Central memory CD8-positive, alpha-beta T cell (primary cell): ENCODE measurements at regions not wholly inside any gene's neighbourhood (a gene's known extent, or its start where the extent isn't known, plus 50 kb on each side); places are given as distances from the start of the nearest gene placed in this dataset.

ENCODE experiments used
- ATAC-seq: fragments of 150-1000 bp; cut with Tn5 transposase; replicated peaks from 2 replicates; pipeline ENCODE4 v1.10.0; 2022; ENCODE audit warnings: mild to moderate bottlenecking, moderate FRiP score, moderate number of reproducible peaks; ENCODE audit not compliant: poor library complexity, severe bottlenecking; ENCODE audit errors: extremely low read depth
- DNase-seq, 2 donors: peaks; one replicate each; pipeline ENCODE4 v3.0.0; 2021; ENCODE audit warnings: low spot score in 2 of 2
- H3K27ac Mint-ChIP-seq: one replicate; pipeline ENCODE4 v1.8.0; 2022; ENCODE audit warnings: low read depth, mild to moderate bottlenecking, moderate library complexity, mixed read lengths
- H3K27me3 Mint-ChIP-seq: one replicate; pipeline ENCODE4 v1.8.0; 2022; ENCODE audit warnings: mixed read lengths
- H3K36me3 Mint-ChIP-seq: one replicate; pipeline ENCODE4 v1.8.0; 2022; ENCODE audit warnings: mild to moderate bottlenecking, moderate library complexity, mixed read lengths; ENCODE audit not compliant: insufficient read depth
- H3K4me1 Mint-ChIP-seq: one replicate; pipeline ENCODE4 v1.8.0; 2022; ENCODE audit warnings: mixed read lengths
- H3K4me3 Mint-ChIP-seq: one replicate; pipeline ENCODE4 v1.8.0; 2022; ENCODE audit warnings: mild to moderate bottlenecking, moderate library complexity, mixed read lengths
- H3K9me3 Mint-ChIP-seq: one replicate; pipeline ENCODE4 v1.8.0; 2022; ENCODE audit warnings: mixed read lengths

DNA sequence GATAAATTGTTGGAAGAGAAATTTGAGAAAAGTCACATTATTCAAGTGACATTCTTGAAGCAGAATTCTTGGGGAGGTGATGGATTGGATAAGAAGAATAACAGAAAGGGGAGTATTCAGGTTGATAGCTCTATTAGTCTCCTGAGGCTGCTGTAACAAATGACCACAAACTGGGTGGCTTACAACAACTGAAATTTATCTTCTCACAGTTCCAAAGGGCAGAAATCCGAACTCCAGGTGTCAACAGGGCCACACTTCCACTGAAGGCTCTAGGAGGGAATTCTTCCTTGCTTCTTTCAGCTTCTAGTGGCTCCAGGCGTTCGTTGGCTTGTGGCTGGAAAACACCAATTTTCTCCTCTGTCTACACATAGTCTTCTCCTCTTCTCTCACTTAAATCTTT, 99.8 kb downstream of the TES start:
- H3K4me3 Mint-ChIP-seq = no peak overlapping the region
- H3K9me3 Mint-ChIP-seq = no peaks in the 10 kb centered on the region
- peaks cover 25% of the 10 kb centered on the region for H3K27me3 Mint-ChIP-seq
- DNase-seq = no peak
- H3K36me3 Mint-ChIP-seq = no peaks in the 10 kb centered on the region
- H3K4me1 Mint-ChIP-seq = no peaks in the 10 kb centered on the region
- H3K27ac Mint-ChIP-seq = no peak overlapping the region
- no peak for ATAC-seq

DNA sequence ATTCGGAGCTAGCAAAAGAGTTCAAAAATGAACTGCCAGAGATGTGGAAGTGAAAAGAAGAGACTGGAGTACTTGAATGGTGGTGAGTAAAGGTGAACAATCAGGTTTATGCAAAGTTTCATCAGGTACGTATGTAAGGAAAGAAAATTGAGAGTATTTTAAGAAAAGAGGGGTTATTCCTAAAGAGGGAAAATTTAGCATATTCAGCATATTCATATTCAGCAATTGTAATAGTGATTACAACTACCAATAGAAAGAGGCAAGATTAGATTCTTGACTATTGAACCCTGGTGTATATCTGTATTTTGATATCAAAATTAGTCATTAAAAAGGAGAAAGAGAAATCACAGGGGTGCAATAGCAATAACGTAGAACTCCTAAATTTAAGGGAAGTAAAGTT, 100.9 kb downstream of the TES start:
- DNase-seq (no peak), ATAC-seq (no peak)
- peaks cover 19% of the 10 kb centered on the region for H3K27me3 Mint-ChIP-seq
- H3K4me1 Mint-ChIP-seq = no peaks in the 10 kb centered on the region
- H3K9me3 Mint-ChIP-seq = no peaks in the 10 kb centered on the region
- no peak overlapping the region for H3K4me3 Mint-ChIP-seq
- no peaks in the 10 kb centered on the region for H3K36me3 Mint-ChIP-seq
- no peak overlapping the region for H3K27ac Mint-ChIP-seq

DNA sequence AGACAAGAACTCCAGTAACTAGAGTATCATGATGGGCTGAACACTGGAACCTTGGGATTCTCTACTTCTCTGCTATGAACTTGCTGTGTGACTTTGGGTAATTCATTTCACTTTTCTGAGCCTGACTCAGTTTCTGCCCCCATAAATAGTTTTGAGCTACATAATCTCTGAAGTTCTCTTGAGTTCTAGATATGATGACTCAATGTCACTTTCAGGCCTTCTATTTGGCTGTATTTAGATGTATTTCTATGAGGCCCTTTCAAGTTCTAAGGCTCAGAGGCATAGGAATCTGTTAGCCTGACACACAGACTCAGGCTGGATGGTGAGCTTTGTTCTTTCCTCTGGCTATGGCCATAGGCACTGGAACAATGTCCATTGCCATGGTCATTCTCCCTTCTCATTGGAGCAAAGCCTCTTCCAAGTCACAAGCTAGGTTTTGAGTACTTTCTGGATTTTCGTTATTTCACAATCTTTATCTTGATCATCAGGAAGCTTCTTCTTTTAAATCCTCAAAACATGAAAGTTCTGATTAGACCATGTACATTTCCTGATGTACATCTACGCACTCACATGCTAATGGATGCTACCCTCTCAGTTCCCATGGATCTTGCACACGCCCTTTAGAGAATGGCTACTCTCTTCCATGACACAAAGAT, 101.6 kb downstream of the TES start:
- DNase-seq (no peak), ATAC-seq (no peak)
- Mint-ChIP-seq H3K9me3 (no peaks in the 10 kb centered on the region), H3K4me1 (no peaks in the 10 kb centered on the region), H3K27ac (no peak overlapping the region), H3K4me3 (no peak overlapping the region), H3K36me3 (no peaks in the 10 kb centered on the region), H3K27me3 (peaks cover 26% of the 10 kb centered on the region)

DNA sequence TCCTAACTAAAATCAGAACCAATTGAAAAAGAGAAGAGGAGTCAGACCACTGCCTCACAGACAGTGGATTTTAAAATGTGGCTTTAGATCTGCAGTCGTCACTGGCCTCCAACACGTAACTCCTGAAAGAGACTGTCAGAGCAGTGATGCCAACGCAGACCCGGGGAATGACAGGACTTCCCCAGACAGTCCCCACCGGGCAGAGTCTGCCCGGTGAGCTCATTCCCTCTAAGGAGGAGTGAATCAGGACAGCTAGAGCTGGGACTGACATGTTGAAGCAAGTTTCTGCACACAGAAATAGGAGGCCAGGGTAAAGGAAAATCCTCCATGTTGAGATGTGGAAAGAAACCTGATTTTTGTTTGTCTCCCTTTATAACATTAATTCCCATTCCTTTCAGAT, 105.0 kb downstream of the TES start:
- no peaks in the 10 kb centered on the region for H3K36me3 Mint-ChIP-seq
- peaks cover 40% of the 10 kb centered on the region for H3K27me3 Mint-ChIP-seq
- no peak overlapping the region for H3K4me3 Mint-ChIP-seq
- H3K9me3 Mint-ChIP-seq = no peaks in the 10 kb centered on the region
- ATAC-seq = no peak
- no peak for DNase-seq
- H3K4me1 Mint-ChIP-seq = no peaks in the 10 kb centered on the region
- no peak overlapping the region for H3K27ac Mint-ChIP-seq

DNA sequence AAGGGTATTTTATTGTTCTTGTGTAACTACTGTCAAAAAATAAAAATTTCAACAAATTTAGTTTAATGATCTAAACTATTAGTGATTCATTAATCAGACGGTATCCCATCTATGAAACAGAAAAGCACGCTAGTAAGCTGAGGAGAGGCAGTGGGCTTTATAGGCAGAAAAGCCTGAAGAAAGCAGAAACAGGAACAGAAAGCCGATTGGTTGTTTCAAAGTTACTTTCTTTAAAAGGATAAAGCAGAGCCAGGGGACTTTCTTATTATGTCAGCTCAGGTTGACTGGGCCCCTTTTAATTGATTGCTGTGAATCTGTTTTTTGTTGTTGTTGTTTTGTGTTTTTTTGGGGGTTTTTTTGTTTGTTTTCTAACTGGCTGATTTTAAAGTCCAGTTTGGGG, 105.5 kb downstream of the TES start:
- no peaks in the 10 kb centered on the region for H3K4me1 Mint-ChIP-seq
- no peak for ATAC-seq
- no peaks in the 10 kb centered on the region for H3K9me3 Mint-ChIP-seq
- H3K4me3 Mint-ChIP-seq = no peak overlapping the region
- no peak overlapping the region for H3K27ac Mint-ChIP-seq
- no peak for DNase-seq
- H3K36me3 Mint-ChIP-seq = no peaks in the 10 kb centered on the region
- H3K27me3 Mint-ChIP-seq = peaks cover 40% of the 10 kb centered on the region

DNA sequence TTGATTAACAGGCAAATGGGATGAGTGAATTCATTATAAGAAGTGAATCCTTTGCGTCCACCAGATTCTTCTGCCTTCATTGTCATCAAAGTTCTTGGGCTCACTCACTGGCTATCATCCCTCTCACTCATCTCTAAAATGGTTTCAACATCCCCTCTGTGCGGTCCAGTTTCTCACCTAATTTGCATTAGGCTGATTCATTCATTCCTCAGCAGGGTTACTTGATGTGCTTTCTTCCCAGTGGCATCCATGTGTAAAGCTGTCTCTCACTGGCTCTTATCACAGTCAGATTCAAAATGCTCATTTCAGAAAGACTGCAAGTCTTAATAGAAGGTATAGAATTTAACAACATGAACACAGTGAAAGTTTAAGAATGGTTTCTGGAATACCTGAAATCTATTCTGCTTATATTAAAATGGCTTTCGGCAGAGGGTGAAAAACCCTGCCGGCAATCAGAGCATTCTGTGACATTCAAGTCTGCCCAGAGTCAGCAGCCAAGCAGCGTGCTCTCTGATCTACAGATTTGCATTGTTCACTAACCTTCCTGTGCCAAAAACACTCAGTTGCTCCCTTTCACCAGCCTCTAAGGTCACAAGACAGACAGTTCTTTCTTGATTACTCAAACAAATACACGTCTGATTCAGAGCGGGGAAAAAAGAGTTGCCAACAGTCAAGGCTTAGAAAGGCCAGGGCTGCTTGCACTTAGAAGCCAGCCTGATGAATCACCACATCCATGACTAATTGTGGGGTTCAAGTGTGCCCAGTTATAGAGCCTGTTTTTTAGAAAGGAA, 106.7 kb downstream of the TES start:
- DNase-seq = no peak
- no peak for ATAC-seq
- Mint-ChIP-seq H3K4me3 (no peak overlapping the region), H3K4me1 (no peaks in the 10 kb centered on the region), H3K27me3 (peaks cover 40% of the 10 kb centered on the region), H3K9me3 (no peaks in the 10 kb centered on the region), H3K36me3 (no peaks in the 10 kb centered on the region), H3K27ac (no peak overlapping the region)

DNA sequence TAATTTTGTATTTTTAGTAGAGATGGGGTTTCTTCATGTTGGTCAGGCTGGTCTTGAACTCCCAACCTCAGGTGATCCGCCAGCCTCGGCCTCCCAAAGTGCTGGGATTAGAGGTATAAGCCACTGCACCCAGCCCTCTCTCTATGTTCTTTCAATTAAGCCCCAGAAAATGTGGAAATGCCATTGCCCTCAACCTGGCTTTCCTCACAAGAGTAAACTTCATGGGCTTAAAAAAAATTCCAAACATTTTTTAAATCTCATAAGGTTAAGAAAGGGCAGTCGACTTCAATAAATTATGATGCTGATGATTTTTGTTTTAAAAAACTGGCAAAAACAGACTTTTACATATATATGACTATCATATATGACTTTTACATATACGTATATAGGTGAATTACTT, 107.6 kb downstream of the TES start:
- Mint-ChIP-seq H3K9me3 (no peaks in the 10 kb centered on the region), H3K27ac (no peak overlapping the region), H3K4me1 (no peaks in the 10 kb centered on the region), H3K27me3 (peaks cover 40% of the 10 kb centered on the region), H3K36me3 (no peaks in the 10 kb centered on the region), H3K4me3 (no peak overlapping the region)
- no peak for DNase-seq
- no peak for ATAC-seq

DNA sequence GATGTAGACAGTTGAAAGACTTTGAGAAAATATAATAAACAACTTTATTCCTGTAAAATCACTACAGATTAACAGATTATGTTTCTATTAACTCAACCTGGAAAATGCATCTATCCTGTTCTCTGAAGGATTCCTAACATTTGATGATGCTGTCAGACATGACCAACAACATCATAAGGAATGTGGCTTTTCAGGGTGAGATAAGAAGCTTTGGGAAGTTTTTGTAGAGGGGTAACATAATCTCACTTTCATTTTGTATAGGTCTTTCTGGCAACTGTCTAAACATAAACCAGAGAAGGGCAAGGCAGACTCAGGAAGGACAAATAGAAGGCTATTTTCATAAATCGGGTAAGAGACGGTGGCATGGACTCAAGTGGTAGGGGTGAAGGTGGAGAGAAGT, 112.2 kb downstream of the TES start:
- H3K27ac Mint-ChIP-seq = no peak overlapping the region
- H3K4me3 Mint-ChIP-seq = no peak overlapping the region
- ATAC-seq (no peak), DNase-seq (no peak)
- no peaks in the 10 kb centered on the region for H3K36me3 Mint-ChIP-seq
- H3K4me1 Mint-ChIP-seq = no peaks in the 10 kb centered on the region
- no peaks in the 10 kb centered on the region for H3K9me3 Mint-ChIP-seq
- peaks cover 9% of the 10 kb centered on the region for H3K27me3 Mint-ChIP-seq

DNA sequence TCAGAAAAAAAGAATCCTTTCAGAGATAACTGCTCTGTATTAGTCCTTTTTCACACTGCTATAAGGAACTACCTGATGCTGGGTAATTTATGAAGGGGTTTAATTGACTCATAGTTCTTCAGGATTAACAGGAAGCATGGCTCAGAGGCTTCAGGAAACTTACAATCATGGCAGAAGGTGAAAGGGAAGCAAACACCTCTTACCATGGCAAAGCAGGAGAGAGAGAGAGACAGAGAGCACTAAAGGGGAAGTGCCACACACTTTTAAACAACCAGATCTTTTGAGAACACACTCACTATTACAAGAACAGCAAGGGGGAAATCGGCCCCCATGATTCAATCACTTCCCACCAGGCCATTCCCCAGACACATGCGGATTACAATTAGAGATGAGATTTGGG, 114.2 kb downstream of the TES start:
- Mint-ChIP-seq H3K4me3 (no peak overlapping the region), H3K27me3 (no peaks in the 10 kb centered on the region), H3K4me1 (no peaks in the 10 kb centered on the region), H3K27ac (no peak overlapping the region), H3K36me3 (no peaks in the 10 kb centered on the region), H3K9me3 (no peaks in the 10 kb centered on the region)
- no peak for DNase-seq
- no peak for ATAC-seq

DNA sequence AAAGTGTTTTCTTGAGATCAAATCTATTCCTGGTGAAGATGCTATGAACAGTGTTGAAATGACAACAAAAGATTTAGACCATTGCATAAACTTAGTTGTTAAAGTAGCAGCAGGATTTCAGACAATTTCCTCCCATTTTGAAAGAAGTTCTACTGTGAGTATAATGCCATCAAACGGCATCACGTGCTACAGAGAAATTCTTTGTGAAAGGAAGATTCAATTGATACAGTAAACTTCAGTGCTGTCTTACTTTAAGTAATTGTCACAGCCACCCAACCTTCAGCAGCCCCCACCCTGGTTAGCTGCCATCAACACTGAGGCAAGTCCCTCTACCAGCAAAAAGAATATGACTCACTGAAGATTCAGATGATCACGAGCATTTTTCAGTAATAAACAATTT, 115.2 kb downstream of the TES start:
- Mint-ChIP-seq H3K4me1 (no peaks in the 10 kb centered on the region), H3K9me3 (no peaks in the 10 kb centered on the region), H3K27ac (no peak overlapping the region), H3K4me3 (no peak overlapping the region), H3K27me3 (no peaks in the 10 kb centered on the region), H3K36me3 (no peaks in the 10 kb centered on the region)
- ATAC-seq (no peak), DNase-seq (no peak)

DNA sequence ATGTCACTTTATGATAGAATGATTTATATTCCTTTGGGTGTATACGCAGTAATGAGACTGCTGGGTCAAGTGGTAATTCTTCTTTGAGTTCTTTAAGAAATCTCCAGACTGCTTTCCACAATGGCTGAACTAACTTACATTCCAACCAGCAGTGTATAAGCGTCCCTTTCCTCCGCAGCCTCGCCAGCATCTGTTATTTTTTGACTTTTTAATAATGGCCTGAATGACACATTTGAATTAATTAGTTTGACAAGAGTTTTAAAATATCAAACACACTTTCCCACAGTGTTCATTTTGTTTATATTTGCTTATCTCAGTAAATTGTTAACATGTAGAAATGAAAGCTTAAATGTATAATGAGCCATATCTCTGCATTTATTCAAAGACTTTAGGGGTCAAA, 116.8 kb downstream of the TES start:
- peaks cover 14% of the 10 kb centered on the region for H3K27me3 Mint-ChIP-seq
- H3K4me1 Mint-ChIP-seq = no peaks in the 10 kb centered on the region
- ATAC-seq = no peak
- H3K9me3 Mint-ChIP-seq = no peaks in the 10 kb centered on the region
- no peak for DNase-seq
- H3K4me3 Mint-ChIP-seq = no peak overlapping the region
- no peaks in the 10 kb centered on the region for H3K36me3 Mint-ChIP-seq
- no peak overlapping the region for H3K27ac Mint-ChIP-seq

DNA sequence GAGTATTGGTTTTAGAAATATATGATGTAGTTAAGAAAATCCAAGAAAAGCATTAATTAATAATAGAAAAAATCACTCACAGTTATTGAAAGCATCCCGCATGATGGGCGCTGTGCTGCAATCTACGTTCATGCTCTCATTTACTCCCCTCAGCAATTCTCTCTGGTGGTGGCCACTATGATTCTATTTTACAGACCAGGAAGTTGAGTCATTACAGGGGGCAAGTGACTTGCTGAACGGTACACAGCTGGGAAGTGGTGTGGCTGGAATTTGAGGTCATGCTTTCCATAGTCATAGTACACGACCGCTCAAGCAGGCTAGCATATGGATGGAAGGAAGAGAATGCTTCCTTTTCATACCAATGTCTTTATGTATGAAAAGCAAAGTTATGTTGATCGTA, 117.4 kb downstream of the TES start:
- no peak for DNase-seq
- no peaks in the 10 kb centered on the region for H3K9me3 Mint-ChIP-seq
- peaks cover 14% of the 10 kb centered on the region for H3K27me3 Mint-ChIP-seq
- no peak overlapping the region for H3K27ac Mint-ChIP-seq
- H3K4me3 Mint-ChIP-seq = no peak overlapping the region
- H3K36me3 Mint-ChIP-seq = no peaks in the 10 kb centered on the region
- H3K4me1 Mint-ChIP-seq = no peaks in the 10 kb centered on the region
- ATAC-seq = no peak

DNA sequence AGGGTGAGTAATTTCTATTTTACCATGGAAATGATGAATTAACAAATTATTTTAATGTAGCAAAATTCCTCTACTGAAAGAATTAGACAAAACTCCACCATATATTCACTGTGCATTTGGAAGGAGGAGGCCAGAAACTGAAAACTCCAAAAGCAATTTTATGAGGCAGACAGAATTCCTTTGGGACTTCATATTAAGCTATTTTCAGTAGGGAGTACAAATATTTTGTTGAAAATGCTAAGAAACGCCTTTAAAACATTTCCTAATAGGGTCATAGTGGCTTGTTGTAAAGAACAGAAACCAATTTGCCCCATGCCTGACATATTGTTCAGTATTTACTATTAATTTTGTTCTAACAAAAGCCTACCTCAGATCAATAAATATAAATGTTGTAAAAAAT, 117.8 kb downstream of the TES start:
- ATAC-seq = no peak
- Mint-ChIP-seq H3K9me3 (no peaks in the 10 kb centered on the region), H3K27me3 (peaks cover 14% of the 10 kb centered on the region), H3K36me3 (no peaks in the 10 kb centered on the region), H3K4me3 (no peak overlapping the region), H3K4me1 (no peaks in the 10 kb centered on the region), H3K27ac (no peak overlapping the region)
- no peak for DNase-seq
